ENCODE measurements at regions not wholly inside any gene's neighbourhood (a gene's known extent, or its start where the extent isn't known, plus 50 kb on each side); places are given as distances from the start of the nearest gene placed in this dataset.

- DNase-seq = no peak
Observed at GRCh38 chr2:220962556-220962955, 609.5 kb downstream of the EPHA4 start.

- no peak for DNase-seq
Observed at GRCh38 chr2:220963076-220963475, 609.0 kb downstream of the EPHA4 start.

GRCh38 chr2:220963930-220964329, 608.2 kb downstream of the EPHA4 start:
- DNase-seq = no peak

- no peak for DNase-seq
Observed at GRCh38 chr2:220966636-220967035, 605.5 kb downstream of the EPHA4 start.

GRCh38 chr2:220969348-220969747, 602.8 kb downstream of the EPHA4 start:
- DNase-seq = no peak

- DNase-seq = no peak
Observed at GRCh38 chr2:220980966-220981675, 591.0 kb downstream of the EPHA4 start.

GRCh38 chr2:220981926-220982325, 590.2 kb downstream of the EPHA4 start:
- no peak for DNase-seq

GRCh38 chr2:220985561-220985960, 586.5 kb downstream of the EPHA4 start:
- no peak for DNase-seq

- no peak for DNase-seq
Observed at GRCh38 chr2:220987839-220988238, 584.3 kb downstream of the EPHA4 start.

GRCh38 chr2:220991972-220992371, 580.1 kb downstream of the EPHA4 start:
- no peak for DNase-seq

GRCh38 chr2:220994846-220995245, 577.3 kb downstream of the EPHA4 start:
- no peak for DNase-seq

- no peak for DNase-seq
Observed at GRCh38 chr2:220995581-220995980, 576.5 kb downstream of the EPHA4 start.

- no peak for DNase-seq
Observed at GRCh38 chr2:220998156-220998555, 573.9 kb downstream of the EPHA4 start.

GRCh38 chr2:220999356-220999755, 572.7 kb downstream of the EPHA4 start:
- no peak for DNase-seq

GRCh38 chr2:221001381-221001801, 570.7 kb downstream of the EPHA4 start:
- no peak for DNase-seq

GRCh38 chr2:221002101-221002685, 569.9 kb downstream of the EPHA4 start:
- no peak for DNase-seq

- no peak for DNase-seq
Observed at GRCh38 chr2:221005338-221005737, 566.8 kb downstream of the EPHA4 start.

GRCh38 chr2:221006084-221006483, 566.0 kb downstream of the EPHA4 start:
- no peak for DNase-seq

- DNase-seq = no peak
Observed at GRCh38 chr2:221016551-221016950, 555.6 kb downstream of the EPHA4 start.

- no peak for DNase-seq
Observed at GRCh38 chr2:221018262-221018661, 553.8 kb downstream of the EPHA4 start.

GRCh38 chr2:221019668-221020067, 552.4 kb downstream of the EPHA4 start:
- DNase-seq = no peak

- no peak for DNase-seq
Observed at GRCh38 chr2:221022554-221022953, 549.5 kb downstream of the EPHA4 start.

GRCh38 chr2:221025398-221025797, 546.7 kb downstream of the EPHA4 start:
- DNase-seq = no peak

GRCh38 chr2:221034026-221034701, 537.9 kb downstream of the EPHA4 start:
- DNase-seq = no peak
